Adrenal gland (tissue), 9 donors: ENCODE measurements at regions not wholly inside any gene's neighbourhood (a gene's known extent, or its start where the extent isn't known, plus 50 kb on each side); places are given as distances from the start of the nearest gene placed in this dataset.

Experiments
- DNase-seq, 7 donors: peaks; one replicate each; pipeline ENCODE4 v3.0.0-alpha.2; 2019 to 2020
- H3K27ac ChIP-seq, 5 donors: fragments of 200-600 bp; sonication (generic) in 4 of 5; 1 replicate in 3 of 5; 2 replicates in 2 of 5; pipeline versions ENCODE4 v1.5.1 to v1.8.0; 2016 to 2020; ENCODE audit warnings: mild to moderate bottlenecking in 1 of 5
- H3K27me3 ChIP-seq: fragments of 200-600 bp; 2 replicates; pipeline ENCODE4 v1.8.0; 2021
- H3K36me3 ChIP-seq, 2 donors: fragments of 200-600 bp; replicated peaks in 1 of 2; 1 replicate in 1 of 2; 2 replicates in 1 of 2; pipeline versions ENCODE4 v1.5.1 to v1.8.0; 2018 to 2022
- H3K4me1 ChIP-seq, 2 donors: fragments of 200-600 bp; replicated peaks in 1 of 2; 1 replicate in 1 of 2; 2 replicates in 1 of 2; pipeline versions ENCODE4 v1.5.1 to v1.8.0; 2018 to 2021
- H3K4me3 ChIP-seq, 4 donors: fragments of 200-600 bp; sonication (generic) in 3 of 4; one replicate each; pipeline ENCODE4 v1.5.1; 2016 to 2018
- H3K9me3 ChIP-seq, 3 donors: fragments of 200-600 bp; sonication (generic) in 1 of 3; replicated peaks in 1 of 3; 1 replicate in 2 of 3; 2 replicates in 1 of 3; pipeline versions ENCODE4 v1.5.1 to v1.8.0; 2016 to 2021
- CTCF ChIP-seq, 6 experiments: fragments of 450-650 bp in 4 of 6; fragments of 200-600 bp in 2 of 6; sonication (generic) in 1 of 6; IDR thresholded peaks; 1 replicate in 5 of 6; 2 replicates in 1 of 6; pipeline versions ENCODE4 v1.5.1 to v1.8.0; 2016 to 2021; ENCODE audit warnings: antibody characterized with exemption in 6 of 6, mild to moderate bottlenecking in 2 of 6, moderate library complexity in 1 of 6
- POLR2A ChIP-seq, 2 donors: fragments of 450-650 bp; IDR thresholded peaks; one replicate each; pipeline ENCODE4 v1.6.1; 2017; ENCODE audit warnings: antibody characterized with exemption in 2 of 2, mild to moderate bottlenecking in 2 of 2, moderate library complexity in 1 of 2
- WGBS, 4 donors: extraction: QIAGEN DNeasy Blood & Tissue Kit in 2 of 4; methylation state at CpG; one replicate each; pipeline versions ENCODE4 v1.1.5 to v1.1.7; 2013 to 2017; 5-methylcytosine and 5-hydroxymethylcytosine counted together
- intact Hi-C, 2 donors: fragments of 100-400 bp; cut with DNase I; formaldehyde crosslinking; loops; one replicate each; pipeline versions ENCODE4 v1.14.1 to v1.15.0; 2022 to 2023
- donor health status: healthy with polysubstance abuse.
- donor health status: Bipolar disorder and iron deficiency.
- donor health status: DM: yes; HTN: yes; CAD: no.
- donor health status: DM: no; HTN: no; CAD: no.
- donor health status: DM: no; HTN: no; CAD: no.

GRCh38 chr4:25592736-25593135 is 62.9 kb upstream of the SLC34A2 start:
- H3K27me3 ChIP-seq = no peaks in the 10 kb centered on the region
- H3K9me3 ChIP-seq = no peaks in the 10 kb centered on the region
- no peaks in the 10 kb centered on the region for H3K4me1 ChIP-seq
- 77 to 85% (median 79%) methylated on average over 5 of the region's 5 CpGs for WGBS, 4 donors
- no peaks in the 10 kb centered on the region for H3K36me3 ChIP-seq
- no peak for DNase-seq
- no peak for TF ChIP-seq POLR2A (IDR thresholded peaks at IDR 0.05)
- no peak for TF ChIP-seq CTCF (IDR thresholded peaks at IDR 0.05)
- intact Hi-C loops = no loop called here
- no peak overlapping the region for H3K27ac ChIP-seq
- no peak overlapping the region for H3K4me3 ChIP-seq
